MCF 10A (cell line): ENCODE measurements at regions not wholly inside any gene's neighbourhood (a gene's known extent, or its start where the extent isn't known, plus 50 kb on each side); places are given as distances from the start of the nearest gene placed in this dataset.

ENCODE experiments used
- BruUV-seq: library from RNA; stranded (reverse); fragments of 400-500 nt; replicated peaks from 2 replicates; lab custom pipeline; 2021; lab: Mats Ljungman, UMichigan
- CTCF ChIA-PET: fragments of 300-600 bp; sonication (Branson Sonifier 250); formaldehyde crosslinking; extraction: SDS; loops from one replicate; lab custom pipeline; 2021; ENCODE audit warnings: antibody characterized with exemption, inconsistent platforms; lab: Yijun Ruan, JAX
- POLR2A ChIA-PET: fragments of 300-600, 350-650 bp; sonication (Branson Sonifier 250); formaldehyde crosslinking; extraction: SDS; loops from one replicate; lab custom pipeline; 2020; ENCODE audit warnings: antibody characterized with exemption, inconsistent platforms; lab: Yijun Ruan, JAX
- DNase-seq: peaks from one replicate; pipeline ENCODE4 v3.0.0-alpha.2; 2018; ENCODE audit not compliant: unreplicated experiment
- H3K27ac Mint-ChIP-seq: one replicate; pipeline ENCODE4 v1.8.0; 2022; ENCODE audit warnings: mild to moderate bottlenecking, low read depth, mixed read lengths; ENCODE audit not compliant: unreplicated experiment
- H3K27me3 Mint-ChIP-seq: one replicate; pipeline ENCODE4 v1.8.0; 2022; ENCODE audit warnings: mixed read lengths; ENCODE audit not compliant: insufficient read depth, unreplicated experiment
- H3K36me3 Mint-ChIP-seq: one replicate; pipeline ENCODE4 v1.8.0; 2022; ENCODE audit warnings: mild to moderate bottlenecking, moderate library complexity, mixed read lengths; ENCODE audit not compliant: insufficient read depth, unreplicated experiment
- H3K4me1 Mint-ChIP-seq: one replicate; pipeline ENCODE4 v1.8.0; 2022; ENCODE audit warnings: mixed read lengths; ENCODE audit not compliant: insufficient read depth, unreplicated experiment
- H3K4me3 Mint-ChIP-seq: one replicate; pipeline ENCODE4 v1.8.0; 2022; ENCODE audit warnings: mild to moderate bottlenecking, moderate library complexity, mixed read lengths; ENCODE audit not compliant: unreplicated experiment
- H3K9me3 Mint-ChIP-seq: one replicate; pipeline ENCODE4 v1.8.0; 2022; ENCODE audit warnings: mixed read lengths; ENCODE audit not compliant: unreplicated experiment
- CTCF ChIP-seq: fragments of 200-600 bp; IDR thresholded peaks from one replicate; pipeline ENCODE4 v1.8.0; 2022; ENCODE audit warnings: antibody characterized with exemption, mild to moderate bottlenecking; ENCODE audit not compliant: unreplicated experiment
- intact Hi-C: fragments of 100-400 bp; cut with micrococcal nuclease; formaldehyde crosslinking; loops from 2 replicates; pipeline ENCODE4 v1.14.1; 2022

- POLR2A ChIA-PET, result no interaction called here
- Mint-ChIP-seq H3K4me3 (no peak overlapping the region), H3K4me1 (no peaks in the 10 kb centered on the region), H3K27ac (no peak overlapping the region), H3K27me3 (peaks cover 6% of the 10 kb centered on the region), H3K36me3 (no peaks in the 10 kb centered on the region), H3K9me3 (no peaks in the 10 kb centered on the region)
- DNase-seq, result peak; percentile 26
- CTCF ChIA-PET, result interaction anchor here (1.2 kb wide), 1 partner anchor 9 kb away, joined by 8 read pairs; no protein-coding TSS in a partner anchor
- intact Hi-C loops, result no loop called here
- no TSS peak for BruUV-seq
- no peak for TF ChIP-seq CTCF
These were observed 108.0 kb upstream of the TBC1D5 start for GRCh38 chr3:17850448-17850847.

- no peaks in the 10 kb centered on the region for H3K27me3 Mint-ChIP-seq
- no peaks in the 10 kb centered on the region for H3K36me3 Mint-ChIP-seq
- intact Hi-C loops, result no loop called here
- CTCF ChIA-PET, result no interaction called here
- no peak overlapping the region for H3K4me3 Mint-ChIP-seq
- no peak overlapping the region for H3K27ac Mint-ChIP-seq
- no peak for DNase-seq
- H3K9me3 Mint-ChIP-seq, result no peaks in the 10 kb centered on the region
- no TSS peak for BruUV-seq
- peaks cover 7% of the 10 kb centered on the region for H3K4me1 Mint-ChIP-seq
- POLR2A ChIA-PET, result no interaction called here
- TF ChIP-seq CTCF, result no peak
These were observed 105.7 kb upstream of the TBC1D5 start for GRCh38 chr3:17848102-17848501.

- Mint-ChIP-seq H3K4me1 (peaks cover 7% of the 10 kb centered on the region), H3K36me3 (no peaks in the 10 kb centered on the region), H3K27me3 (no peaks in the 10 kb centered on the region), H3K9me3 (no peaks in the 10 kb centered on the region), H3K4me3 (no peak overlapping the region), H3K27ac (no peak overlapping the region)
- DNase-seq, result no peak
- ChIA-PET CTCF (no interaction called here), POLR2A (no interaction called here)
- TF ChIP-seq CTCF, result no peak
- BruUV-seq, result no TSS peak
- intact Hi-C loops, result no loop called here
These were observed 104.7 kb upstream of the TBC1D5 start for GRCh38 chr3:17847156-17847555.

GRCh38 chr3:17846466-17846865 is 104.0 kb upstream of the TBC1D5 start:
- BruUV-seq, result no TSS peak
- CTCF ChIA-PET, result no interaction called here
- Mint-ChIP-seq H3K36me3 (no peaks in the 10 kb centered on the region), H3K4me1 (peaks cover 7% of the 10 kb centered on the region), H3K9me3 (no peaks in the 10 kb centered on the region), H3K27ac (no peak overlapping the region), H3K27me3 (no peaks in the 10 kb centered on the region), H3K4me3 (no peak overlapping the region)
- no peak for DNase-seq
- intact Hi-C loops, result no loop called here
- POLR2A ChIA-PET, result no interaction called here
- TF ChIP-seq CTCF, result no peak
